ENCODE measurements at regions not wholly inside any gene's neighbourhood (a gene's known extent, or its start where the extent isn't known, plus 50 kb on each side); places are given as distances from the start of the nearest gene placed in this dataset.

GRCh38 chr1:186534401-186534800 lies 73.5 kb upstream of the PDC start:
- no peak for TF ChIP-seq POLR2AphosphoS5 (IDR thresholded peaks at IDR 0.05)
- no peak for TF ChIP-seq CTCF (IDR thresholded peaks at IDR 0.05)
